WTC11 (cell line): ENCODE measurements at regions not wholly inside any gene's neighbourhood (a gene's known extent, or its start where the extent isn't known, plus 50 kb on each side); places are given as distances from the start of the nearest gene placed in this dataset.

Experiments
- ATAC-seq: fragments of 200-7000 bp; cut with Tn5 transposase; 2 replicates; pipeline ENCODE4 v1.10.0; 2021; ENCODE audit warnings: mild to moderate bottlenecking, moderate library complexity
- CTCF ChIA-PET: fragments of 300-600 bp; sonication (Branson Sonifier 250); formaldehyde crosslinking; loops from one replicate; lab custom pipeline; 2021; ENCODE audit warnings: antibody characterized with exemption; lab: Charles Lee
- POLR2A ChIA-PET: fragments of 350-600 bp; sonication (Branson Sonifier 250); formaldehyde crosslinking; loops from one replicate; lab custom pipeline; 2021; ENCODE audit warnings: antibody characterized with exemption; lab: Charles Lee
- DNase-seq: peaks from one replicate; pipeline ENCODE4 v3.0.0; 2021; ENCODE audit warnings: low spot score
- H3K27ac Mint-ChIP-seq: 2 replicates; pipeline ENCODE4 v1.8.0; 2021; ENCODE audit warnings: mixed read lengths
- H3K27me3 Mint-ChIP-seq: 2 replicates; pipeline ENCODE4 v1.8.0; 2021; ENCODE audit warnings: low read depth, mild to moderate bottlenecking, moderate library complexity, mixed read lengths
- H3K36me3 Mint-ChIP-seq: 2 replicates; pipeline ENCODE4 v1.8.0; 2021; ENCODE audit warnings: mixed read lengths
- H3K4me1 Mint-ChIP-seq: 2 replicates; pipeline ENCODE4 v1.8.0; 2022; ENCODE audit warnings: mixed read lengths
- H3K4me3 Mint-ChIP-seq: 2 replicates; pipeline ENCODE4 v1.8.0; 2021; ENCODE audit warnings: mild to moderate bottlenecking, moderate library complexity, mixed read lengths
- H3K9me3 Mint-ChIP-seq: 2 replicates; pipeline ENCODE4 v1.8.0; 2021; ENCODE audit warnings: mixed read lengths
- ATF1 ChIP-seq: sonication (generic); formaldehyde crosslinking; IDR thresholded peaks from 2 replicates; pipeline ENCODE4 v1.8.1; 2023; ENCODE audit warnings: mild to moderate bottlenecking, moderate library complexity, missing genetic modification reagents
- EMX1 ChIP-seq: fragments of 250-450 bp; sonication (Bioruptor Pico); IDR thresholded peaks from 2 replicates; pipeline ENCODE4 v1.8.0; 2021; ENCODE audit warnings: mild to moderate bottlenecking
- ERG ChIP-seq: fragments of 250-450 bp; sonication (Bioruptor Pico); IDR thresholded peaks from 2 replicates; pipeline ENCODE4 v1.8.0; 2021; ENCODE audit warnings: mild to moderate bottlenecking
- FOXP1 ChIP-seq: sonication (generic); formaldehyde crosslinking; IDR thresholded peaks from 2 replicates; pipeline ENCODE4 v1.8.0; 2022; ENCODE audit warnings: missing genetic modification reagents, mild to moderate bottlenecking, moderate library complexity, borderline replicate concordance
- GRHL2 ChIP-seq: fragments of 250-450 bp; sonication (Bioruptor Pico); IDR thresholded peaks from 2 replicates; pipeline ENCODE4 v1.8.0; 2022; ENCODE audit warnings: mild to moderate bottlenecking, moderate library complexity; ENCODE audit not compliant: insufficient replicate concordance, severe bottlenecking
- MAX ChIP-seq: sonication (generic); formaldehyde crosslinking; IDR thresholded peaks from 2 replicates; pipeline ENCODE4 v1.8.0; 2022; ENCODE audit warnings: mild to moderate bottlenecking, missing genetic modification reagents
- MXD4 ChIP-seq: fragments of 250-450 bp; sonication (Bioruptor Pico); IDR thresholded peaks from 2 replicates; pipeline ENCODE4 v1.8.0; 2021; ENCODE audit warnings: mild to moderate bottlenecking, moderate library complexity, borderline replicate concordance
- NFYB ChIP-seq: sonication (generic); formaldehyde crosslinking; conservative IDR thresholded peaks from 2 replicates; pipeline ENCODE4 v1.8.0; 2022; ENCODE audit warnings: low read depth, missing genetic modification reagents
- NR2C2 ChIP-seq: sonication (generic); formaldehyde crosslinking; IDR thresholded peaks from 2 replicates; pipeline ENCODE4 v1.8.0; 2022; ENCODE audit warnings: mild to moderate bottlenecking, missing genetic modification reagents
- RORB ChIP-seq: fragments of 250-450 bp; sonication (Bioruptor Pico); IDR thresholded peaks from 2 replicates; pipeline ENCODE4 v1.9.0; 2021; ENCODE audit warnings: mild to moderate bottlenecking
- STAT6 ChIP-seq: sonication (generic); formaldehyde crosslinking; conservative IDR thresholded peaks from 2 replicates; pipeline ENCODE4 v1.8.1; 2023; ENCODE audit warnings: mild to moderate bottlenecking, low read depth, missing genetic modification reagents, moderate library complexity
- TEAD1 ChIP-seq: sonication (generic); formaldehyde crosslinking; IDR thresholded peaks from 2 replicates; pipeline ENCODE4 v1.8.0; 2022; ENCODE audit warnings: mild to moderate bottlenecking, missing genetic modification reagents
- TP53 ChIP-seq: sonication (generic); formaldehyde crosslinking; IDR thresholded peaks from 2 replicates; pipeline ENCODE4 v1.8.1; 2023; ENCODE audit warnings: mild to moderate bottlenecking, missing genetic modification reagents
- ZBTB21 ChIP-seq: sonication (generic); formaldehyde crosslinking; IDR thresholded peaks from 2 replicates; pipeline ENCODE4 v1.8.1; 2023; ENCODE audit warnings: mild to moderate bottlenecking, missing genetic modification reagents, borderline replicate concordance
- ZNF219 ChIP-seq: sonication (generic); formaldehyde crosslinking; IDR thresholded peaks from 2 replicates; pipeline ENCODE4 v1.8.0; 2023; ENCODE audit warnings: missing genetic modification reagents, mild to moderate bottlenecking, borderline replicate concordance
- ZNF281 ChIP-seq: sonication (generic); formaldehyde crosslinking; IDR thresholded peaks from 2 replicates; pipeline ENCODE4 v1.8.0; 2023; ENCODE audit warnings: mild to moderate bottlenecking, missing genetic modification reagents
- ZNF416 ChIP-seq: fragments of 250-450 bp; sonication (Bioruptor Pico); IDR thresholded peaks from 2 replicates; pipeline ENCODE4 v1.9.0; 2021; ENCODE audit warnings: mild to moderate bottlenecking, inconsistent platforms
- ZNF512 ChIP-seq: sonication (generic); formaldehyde crosslinking; IDR thresholded peaks from 2 replicates; pipeline ENCODE4 v1.8.1; 2022; ENCODE audit warnings: missing genetic modification reagents, borderline replicate concordance
- TF ChIP-seq, protein P1 (sequence below): sonication (generic); formaldehyde crosslinking; IDR thresholded peaks from 2 replicates; pipeline ENCODE4 v1.8.0; 2022; ENCODE audit warnings: mild to moderate bottlenecking, missing genetic modification reagents
- TF ChIP-seq, protein P2 (sequence below): sonication (generic); formaldehyde crosslinking; IDR thresholded peaks from 2 replicates; pipeline ENCODE4 v1.8.1; 2023; ENCODE audit warnings: mild to moderate bottlenecking, moderate library complexity, missing genetic modification reagents
- TF ChIP-seq, protein P3 (sequence below): fragments of 250-450 bp; sonication (Bioruptor Pico); conservative IDR thresholded peaks from 2 replicates; pipeline ENCODE4 v1.9.0; 2021; ENCODE audit warnings: mild to moderate bottlenecking

DNA sequence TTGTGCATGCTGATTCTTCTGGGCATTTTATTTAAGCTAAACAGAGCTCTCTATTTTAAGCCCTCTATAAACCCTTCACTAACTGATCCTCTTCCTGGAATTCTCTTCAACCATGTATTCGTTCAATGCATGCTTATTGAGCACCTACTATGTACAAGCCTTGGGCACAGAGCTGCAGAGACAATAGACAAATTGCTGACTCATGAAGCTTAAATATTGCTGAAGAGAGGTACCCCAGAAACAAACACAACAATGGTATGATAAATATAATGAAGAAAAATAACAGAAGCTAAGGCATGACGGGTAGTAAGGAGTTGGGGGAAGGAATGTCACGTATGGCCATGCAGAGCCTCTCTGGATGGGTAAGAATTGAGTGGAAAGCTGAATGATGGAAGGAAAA lies 222.2 kb downstream of the PPARGC1A start (continued):
- no peak for TF ChIP-seq ERG (CRISPR knock-in tag)
- no peak for TF ChIP-seq ZNF416 (CRISPR knock-in tag)
- TF ChIP-seq ZNF281 (CRISPR knock-in tag): no peak
- no peak for TF ChIP-seq GRHL2

DNA sequence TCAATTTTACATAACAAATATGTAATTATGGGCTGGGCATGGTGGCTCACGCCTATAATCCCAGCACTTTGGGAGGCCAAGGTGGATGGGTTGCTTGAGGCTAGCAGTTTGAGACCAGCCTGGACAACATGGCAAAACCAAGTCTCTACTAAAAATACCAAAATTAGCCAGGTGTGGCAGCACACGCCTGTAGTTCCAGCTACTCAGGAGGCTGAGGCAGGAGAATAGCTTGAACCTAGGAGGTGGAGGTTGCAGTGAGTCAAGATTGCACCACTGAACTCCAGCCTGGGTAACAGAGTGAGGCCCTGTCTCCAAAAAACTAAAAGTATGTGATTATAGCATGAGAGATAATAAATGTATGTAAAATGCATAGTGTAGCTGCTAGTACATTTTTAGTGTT lies 229.0 kb downstream of the PPARGC1A start:
- Mint-ChIP-seq H3K4me1 (no peaks in the 10 kb centered on the region), H3K27ac (no peak overlapping the region), H3K27me3 (no peaks in the 10 kb centered on the region), H3K4me3 (no peak overlapping the region), H3K9me3 (peaks cover 15% of the 10 kb centered on the region), H3K36me3 (no peaks in the 10 kb centered on the region)
- CTCF ChIA-PET: interaction anchor here (0.7 to 1.4 kb wide), 6 partner anchors 8 to 272 kb away, joined by 3 to 4 read pairs (median 3); no protein-coding TSS in a partner anchor
- ATAC-seq (no peak), DNase-seq (no peak)
- POLR2A ChIA-PET: no interaction called here
- TF ChIP-seq ZNF512 (CRISPR knock-in tag) (no peak), STAT6 (CRISPR knock-in tag) (no peak), MAX (no peak), EMX1 (CRISPR knock-in tag) (no peak), TP53 (CRISPR knock-in tag) (no peak), TEAD1 (CRISPR knock-in tag) (no peak), ZNF219 (CRISPR knock-in tag) (no peak), MXD4 (CRISPR knock-in tag) (no peak), RORB (no peak), NR2C2 (CRISPR knock-in tag) (no peak), GRHL2 (no peak), NFYB (CRISPR knock-in tag) (no peak), ATF1 (CRISPR knock-in tag) (no peak), ZBTB21 (CRISPR knock-in tag) (no peak), FOXP1 (CRISPR knock-in tag) (no peak)
- TF ChIP-seq, protein P1, sequence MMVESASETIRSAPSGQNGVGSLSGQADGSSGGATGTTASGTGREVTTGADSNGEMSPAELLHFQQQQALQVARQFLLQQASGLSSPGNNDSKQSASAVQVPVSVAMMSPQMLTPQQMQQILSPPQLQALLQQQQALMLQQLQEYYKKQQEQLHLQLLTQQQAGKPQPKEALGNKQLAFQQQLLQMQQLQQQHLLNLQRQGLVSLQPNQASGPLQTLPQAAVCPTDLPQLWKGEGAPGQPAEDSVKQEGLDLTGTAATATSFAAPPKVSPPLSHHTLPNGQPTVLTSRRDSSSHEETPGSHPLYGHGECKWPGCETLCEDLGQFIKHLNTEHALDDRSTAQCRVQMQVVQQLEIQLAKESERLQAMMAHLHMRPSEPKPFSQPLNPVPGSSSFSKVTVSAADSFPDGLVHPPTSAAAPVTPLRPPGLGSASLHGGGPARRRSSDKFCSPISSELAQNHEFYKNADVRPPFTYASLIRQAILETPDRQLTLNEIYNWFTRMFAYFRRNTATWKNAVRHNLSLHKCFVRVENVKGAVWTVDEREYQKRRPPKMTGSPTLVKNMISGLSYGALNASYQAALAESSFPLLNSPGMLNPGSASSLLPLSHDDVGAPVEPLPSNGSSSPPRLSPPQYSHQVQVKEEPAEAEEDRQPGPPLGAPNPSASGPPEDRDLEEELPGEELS (CRISPR knock-in tag): no peak
- TF ChIP-seq, protein P2, sequence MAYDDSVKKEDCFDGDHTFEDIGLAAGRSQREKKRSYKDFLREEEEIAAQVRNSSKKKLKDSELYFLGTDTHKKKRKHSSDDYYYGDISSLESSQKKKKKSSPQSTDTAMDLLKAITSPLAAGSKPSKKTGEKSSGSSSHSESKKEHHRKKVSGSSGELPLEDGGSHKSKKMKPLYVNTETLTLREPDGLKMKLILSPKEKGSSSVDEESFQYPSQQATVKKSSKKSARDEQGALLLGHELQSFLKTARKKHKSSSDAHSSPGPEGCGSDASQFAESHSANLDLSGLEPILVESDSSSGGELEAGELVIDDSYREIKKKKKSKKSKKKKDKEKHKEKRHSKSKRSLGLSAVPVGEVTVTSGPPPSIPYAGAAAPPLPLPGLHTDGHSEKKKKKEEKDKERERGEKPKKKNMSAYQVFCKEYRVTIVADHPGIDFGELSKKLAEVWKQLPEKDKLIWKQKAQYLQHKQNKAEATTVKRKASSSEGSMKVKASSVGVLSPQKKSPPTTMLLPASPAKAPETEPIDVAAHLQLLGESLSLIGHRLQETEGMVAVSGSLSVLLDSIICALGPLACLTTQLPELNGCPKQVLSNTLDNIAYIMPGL (CRISPR knock-in tag): no peak
- TF ChIP-seq, protein P3, sequence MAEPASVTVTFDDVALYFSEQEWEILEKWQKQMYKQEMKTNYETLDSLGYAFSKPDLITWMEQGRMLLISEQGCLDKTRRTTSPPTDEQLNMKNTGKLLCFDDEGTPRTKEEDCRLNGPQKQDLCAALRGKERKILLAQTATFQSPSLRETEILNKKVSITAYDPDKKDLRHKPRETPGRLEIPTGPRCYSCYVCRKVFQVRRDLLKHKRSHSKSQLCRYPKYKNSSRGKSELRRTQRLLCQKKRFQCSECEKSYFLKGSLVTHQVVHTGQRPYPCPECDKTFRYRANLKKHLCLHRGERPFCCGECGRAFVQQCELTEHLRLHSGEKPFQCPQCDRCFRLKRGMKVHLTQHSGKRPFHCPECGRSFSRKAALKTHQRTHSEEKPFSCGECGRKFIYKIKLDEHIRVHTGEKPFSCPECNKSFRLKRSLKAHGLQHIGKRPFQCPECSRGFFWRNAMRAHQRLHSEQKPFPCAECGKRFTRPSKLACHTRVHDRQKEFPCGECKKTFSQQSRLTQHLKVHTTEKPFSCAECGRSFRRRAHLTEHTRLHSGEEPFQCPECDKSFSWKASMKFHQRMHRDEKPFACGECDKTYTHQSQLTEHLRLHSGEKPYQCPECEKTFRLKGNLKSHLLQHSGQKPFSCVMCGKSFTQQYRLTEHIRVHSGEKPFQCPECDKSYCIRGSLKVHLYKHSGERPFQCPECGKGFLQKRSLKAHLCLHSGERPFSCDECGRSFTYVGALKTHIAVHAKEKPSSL (CRISPR knock-in tag): no peak
